Urothelium cell line (cell line): ENCODE measurements at regions not wholly inside any gene's neighbourhood (a gene's known extent, or its start where the extent isn't known, plus 50 kb on each side); places are given as distances from the start of the nearest gene placed in this dataset.
"Not testable (repeated sequence)": the region's sequence is repeated elsewhere in the genome, so short reads cannot be mapped to it uniquely, and the experiment has no call there.

Experiments
- DNase-seq: peaks from one replicate; pipeline ENCODE4 v3.0.0; 2011; ENCODE audit warnings: low spot score, mixed read lengths
- FAIRE-seq: peaks from 2 replicates; lab custom pipeline; 2011; peaks lifted over from hg19 to GRCh38; lab: Jason Lieb, UNC

DNA sequence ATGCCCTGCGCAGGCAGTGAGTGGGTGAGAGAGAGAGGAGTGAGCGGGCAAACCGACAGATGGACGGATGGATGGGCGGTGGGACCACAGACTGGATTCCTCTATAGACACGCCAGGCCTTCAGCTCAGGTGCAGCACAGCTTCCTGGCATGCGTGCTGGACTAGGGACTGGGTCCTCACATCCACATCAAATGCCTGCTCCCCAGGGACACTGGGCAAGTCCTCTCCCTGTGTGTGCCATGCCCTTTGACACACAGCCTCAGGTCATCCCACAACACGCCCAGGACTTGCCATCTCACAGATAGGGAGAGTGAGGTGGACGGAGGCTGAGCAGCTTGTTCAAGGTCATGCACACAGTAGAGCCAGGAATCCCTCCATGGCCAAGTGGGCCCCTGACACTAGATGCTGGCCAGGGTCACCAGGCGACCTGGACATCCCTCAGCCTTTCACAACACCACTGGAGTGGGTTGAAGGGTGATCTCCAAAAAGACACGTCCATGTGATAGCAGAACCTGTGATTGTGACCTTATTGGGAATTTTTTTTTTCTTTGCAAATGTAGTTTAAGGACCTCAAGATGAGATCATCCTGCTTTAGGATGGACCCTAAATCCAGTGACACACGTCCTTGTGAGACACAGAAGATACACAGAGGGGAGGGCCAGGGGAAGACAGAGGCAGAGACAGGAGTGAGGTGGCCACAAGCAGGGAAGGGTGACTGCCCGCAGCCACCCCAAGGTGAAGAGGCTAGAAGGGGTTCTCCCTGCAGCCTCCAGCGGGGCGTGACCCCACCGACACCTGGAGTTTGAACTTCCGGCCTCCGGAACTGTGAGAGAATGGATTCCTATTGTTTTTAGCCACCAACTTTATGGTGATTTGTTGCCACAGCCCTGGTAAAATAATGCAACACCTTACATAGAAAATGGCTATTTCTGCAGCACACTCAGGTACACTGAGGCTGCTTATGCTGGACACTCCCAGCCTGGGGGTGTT lies 155.0 kb upstream of the CHST15 start:
- no peak for DNase-seq
- no peak for FAIRE-seq

GRCh38 chr10:124245806-124246440 lies 152.5 kb upstream of the CHST15 start:
- no peak for DNase-seq
- no peak for FAIRE-seq

DNA sequence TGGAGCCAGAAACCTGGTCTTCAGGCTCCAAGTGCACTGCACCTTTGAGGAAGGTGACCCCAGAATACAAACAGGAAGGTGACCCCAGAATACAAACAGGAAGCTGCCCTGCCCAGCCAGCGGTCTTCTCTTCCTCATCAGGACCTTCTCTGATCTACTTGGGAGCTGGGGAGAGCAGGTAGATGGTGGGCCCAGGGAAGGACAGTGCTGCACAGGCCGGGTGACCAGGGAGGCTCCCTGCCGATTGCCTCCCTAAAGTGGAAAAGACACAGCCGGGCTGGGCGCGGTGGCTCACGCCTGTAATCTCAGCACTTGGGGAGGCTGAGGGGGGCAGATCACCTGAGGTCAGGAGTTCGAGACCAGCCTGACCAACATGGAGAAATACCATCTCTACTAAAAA lies 151.8 kb upstream of the CHST15 start:
- DNase-seq (no peak), FAIRE-seq (no peak)

DNA sequence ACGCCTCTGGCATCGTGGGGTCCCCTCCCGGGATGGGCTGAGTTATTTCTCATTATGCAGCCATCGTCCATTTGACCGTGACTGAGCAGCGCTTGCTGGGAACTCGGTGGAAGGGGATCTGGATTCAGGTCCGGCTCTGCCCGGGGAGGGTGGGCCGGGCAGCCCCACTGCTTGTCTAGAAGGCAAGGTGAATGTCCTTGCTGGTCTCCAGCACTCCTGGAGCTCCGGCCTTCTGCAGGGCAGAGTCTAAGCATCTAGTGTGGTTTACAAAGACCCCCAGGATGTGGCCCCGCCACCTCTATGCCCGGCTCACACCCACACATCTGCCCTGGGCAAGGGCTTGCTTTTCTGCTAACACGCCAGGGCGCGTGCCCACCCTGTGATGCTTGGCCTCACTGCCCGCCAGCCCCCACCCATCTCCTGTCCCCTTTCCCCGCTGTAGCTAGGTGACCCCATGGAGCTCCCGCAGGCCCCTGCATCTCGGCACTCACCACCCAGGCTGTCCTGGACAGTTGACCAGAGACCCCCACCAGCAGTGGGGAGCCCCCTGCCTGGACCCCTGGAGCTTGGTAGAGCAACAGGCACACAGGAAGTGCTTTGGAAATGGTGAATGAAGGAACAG lies 151.0 kb upstream of the CHST15 start:
- DNase-seq (no peak), FAIRE-seq (no peak)

GRCh38 chr10:124243702-124244121 lies 150.3 kb upstream of the CHST15 start:
- DNase-seq = no peak
- FAIRE-seq = no peak

DNA sequence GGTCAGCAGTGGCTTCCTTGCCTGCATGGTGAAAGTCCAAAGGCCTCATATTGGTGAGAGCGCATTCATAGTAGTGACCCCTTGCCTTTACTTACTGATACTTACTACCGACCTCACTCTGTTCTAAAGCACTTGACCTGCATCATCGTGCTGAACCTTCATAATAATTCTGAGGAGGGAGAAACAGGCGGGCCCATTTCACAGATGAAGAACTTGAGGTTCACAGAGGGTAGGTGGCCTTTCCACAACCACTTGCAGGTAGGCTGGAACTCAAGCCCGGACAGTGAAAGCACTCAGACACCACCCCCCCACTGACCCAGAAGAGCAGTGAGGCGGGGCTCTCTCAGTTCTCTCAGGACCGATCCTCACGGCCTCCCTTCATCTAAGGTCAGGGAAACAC lies 149.4 kb upstream of the CHST15 start:
- no peak for DNase-seq
- FAIRE-seq = no peak

GRCh38 chr10:124242365-124242764 lies 149.0 kb upstream of the CHST15 start:
- FAIRE-seq (no peak), DNase-seq (no peak)

- DNase-seq, FAIRE-seq: not testable (repeated sequence)
Observed at GRCh38 chr10:124241510-124241909, 148.1 kb upstream of the CHST15 start.

- DNase-seq (no peak), FAIRE-seq (no peak)
Observed at GRCh38 chr10:124240839-124241291, 147.5 kb upstream of the CHST15 start.

DNA sequence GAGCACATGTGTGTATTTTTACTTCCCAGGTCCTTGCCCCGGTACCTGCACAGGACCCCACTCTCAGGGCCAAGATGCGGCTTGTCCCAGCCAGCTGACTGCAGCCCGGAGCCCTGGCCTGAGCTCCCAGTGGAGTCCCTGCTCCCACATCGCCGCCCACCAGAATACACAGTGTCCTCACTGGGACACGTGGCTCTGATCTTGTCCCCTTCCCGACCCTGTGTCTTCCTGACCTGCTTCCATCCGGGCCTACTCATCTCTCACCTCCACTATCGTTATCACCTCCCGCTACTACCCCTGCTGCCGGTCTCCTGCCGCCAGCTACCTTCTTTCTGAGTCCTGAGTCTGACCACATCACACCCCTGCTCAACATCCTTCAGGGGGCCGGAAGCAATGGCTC lies 146.3 kb upstream of the CHST15 start:
- DNase-seq (no peak), FAIRE-seq (no peak)

- FAIRE-seq = no peak
- no peak for DNase-seq
Observed at GRCh38 chr10:124239134-124239533, 145.7 kb upstream of the CHST15 start.

DNA sequence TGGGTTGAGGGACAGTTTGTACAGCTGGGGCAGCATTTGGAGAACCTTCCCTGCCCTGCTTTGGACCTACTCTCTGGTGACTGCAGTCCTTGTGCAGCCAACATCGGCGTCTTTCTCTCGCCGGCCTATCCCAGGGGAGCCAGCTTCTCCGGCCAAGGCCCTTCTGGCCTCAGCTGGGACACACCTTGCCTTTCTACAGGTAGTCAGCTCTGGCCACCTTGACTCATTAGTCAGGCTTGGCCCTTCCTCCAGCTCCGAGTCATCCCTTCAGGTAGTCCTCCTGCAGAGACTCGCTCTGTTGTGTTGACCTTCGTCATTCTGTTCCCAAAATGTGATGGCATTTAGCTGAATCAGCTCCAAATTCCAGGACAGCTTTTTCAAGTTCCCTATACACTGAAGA lies 145.0 kb upstream of the CHST15 start:
- FAIRE-seq (no peak), DNase-seq (no peak)

GRCh38 chr10:124237282-124237961 lies 144.0 kb upstream of the CHST15 start:
- peak; percentile 23 for FAIRE-seq
- DNase-seq = no peak

DNA sequence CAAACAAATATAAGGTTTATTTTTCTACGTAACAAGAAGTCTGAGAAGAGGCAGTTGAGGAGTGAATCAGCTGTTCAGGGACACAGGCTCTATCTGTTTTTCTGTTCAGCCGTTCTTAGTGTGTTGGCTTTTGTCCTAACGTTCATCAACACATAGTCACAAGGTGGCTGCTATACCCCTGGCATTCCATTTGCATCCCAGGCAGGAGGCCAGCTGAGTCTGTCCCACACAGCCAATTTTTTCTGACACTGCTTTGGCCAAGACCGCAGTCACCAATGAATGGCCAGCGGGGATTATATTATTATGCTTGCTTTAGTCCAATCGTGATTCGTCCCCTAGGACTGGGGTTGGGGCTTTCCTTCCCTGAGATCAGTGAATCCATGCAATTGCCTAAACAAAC lies 143.4 kb upstream of the CHST15 start:
- DNase-seq = no peak
- FAIRE-seq = no peak

DNA sequence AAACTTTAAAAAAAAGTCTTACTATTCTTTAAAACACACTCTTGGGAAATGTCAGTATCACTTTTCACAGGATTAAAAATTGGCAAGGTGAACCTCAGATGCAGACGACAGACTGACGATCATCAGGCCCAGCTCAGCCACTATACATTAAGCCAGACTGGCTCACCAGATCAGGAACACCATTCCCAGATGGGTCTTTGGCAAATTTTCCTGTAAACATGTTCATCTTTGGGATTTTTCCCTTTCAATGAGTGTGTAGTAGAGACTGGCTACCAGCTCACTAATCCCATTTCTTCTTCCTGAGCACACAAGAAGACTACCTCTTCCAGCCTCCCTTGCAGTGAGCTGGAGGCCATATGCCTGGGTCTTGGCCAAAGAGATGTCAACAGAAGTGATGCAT lies 142.7 kb upstream of the CHST15 start:
- DNase-seq = no peak
- FAIRE-seq = no peak

DNA sequence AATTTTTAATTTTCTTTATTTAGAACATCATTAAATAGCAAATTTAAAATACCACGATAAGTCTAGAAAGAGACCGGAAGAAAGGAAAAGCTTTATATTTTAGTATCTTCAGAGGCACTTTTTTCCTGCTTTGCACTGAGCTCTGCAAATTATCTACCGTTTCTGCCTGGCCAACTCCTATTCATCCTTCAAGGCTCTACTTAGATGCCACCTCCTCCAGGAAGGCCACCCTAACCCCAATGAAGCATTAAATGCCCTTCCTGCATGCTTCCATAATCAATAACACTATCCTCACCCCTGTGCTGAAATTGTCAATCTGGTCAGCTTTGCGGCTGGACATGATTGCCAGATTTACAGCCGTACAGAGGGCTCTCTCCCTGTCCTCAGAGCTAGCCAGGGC lies 141.8 kb upstream of the CHST15 start:
- DNase-seq (no peak), FAIRE-seq (no peak)

GRCh38 chr10:124233546-124234138 lies 140.2 kb upstream of the CHST15 start:
- FAIRE-seq (no peak), DNase-seq (no peak)

DNA sequence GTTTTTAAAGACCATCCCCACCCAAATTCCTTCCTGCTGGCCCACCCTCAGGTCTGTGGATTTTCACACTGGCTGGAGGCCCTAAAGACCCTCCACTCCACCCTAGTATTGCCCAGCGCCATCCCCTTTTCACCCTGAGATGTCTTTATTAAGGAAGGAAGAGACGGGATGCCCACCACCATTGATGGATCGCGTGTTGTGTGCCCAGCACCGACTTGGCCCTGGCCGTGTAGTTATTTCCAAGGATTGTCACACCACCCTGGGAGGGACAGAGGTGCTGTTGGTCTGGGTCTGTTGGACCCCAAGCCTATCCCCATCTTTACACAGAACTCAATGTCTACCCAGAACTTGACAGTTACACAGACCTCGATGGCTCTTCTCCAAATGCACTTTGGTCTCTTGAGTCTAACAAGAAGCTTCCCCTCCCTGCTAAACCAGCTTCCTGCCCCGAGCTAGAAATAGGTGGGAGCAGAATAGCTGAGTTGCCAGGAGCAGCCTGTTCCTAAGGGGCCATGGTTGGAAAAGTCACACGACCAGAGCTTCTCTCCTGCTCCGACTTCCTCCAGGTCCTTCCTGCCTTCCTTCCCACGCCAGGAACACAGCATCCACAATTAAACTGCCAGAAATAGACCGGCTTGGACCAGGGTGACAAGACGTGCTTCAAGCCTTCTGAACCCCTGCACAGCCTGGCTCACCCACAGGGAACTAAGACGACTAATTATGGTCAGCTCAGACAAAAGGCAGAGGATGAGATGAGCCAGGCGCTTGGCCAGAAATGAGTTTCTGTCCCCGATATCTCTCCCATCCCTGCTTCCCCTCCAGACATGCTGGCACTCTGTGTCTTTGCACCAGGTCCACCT lies 139.5 kb upstream of the CHST15 start:
- no peak for FAIRE-seq
- DNase-seq = no peak
